ENCODE measurements at regions not wholly inside any gene's neighbourhood (a gene's known extent, or its start where the extent isn't known, plus 50 kb on each side); places are given as distances from the start of the nearest gene placed in this dataset.
A peak's percentile ranks its signal among the peaks of the same experiment; 100 is the strongest.

GRCh38 chr3:22469995-22470394 is 719.0 kb upstream of the ZNF385D start:
- no peak for TF ChIP-seq CTCF (IDR thresholded peaks at IDR 0.05; ENCODE audit: insufficient read depth, low read depth, low read length, missing control alignments)
- H3K4me3 ChIP-seq (ENCODE audit: low read depth, low read length), result no peak overlapping the region
- DNase-seq (ENCODE audit: low read depth), result no peak

GRCh38 chr3:22471557-22471956 is 720.5 kb upstream of the ZNF385D start:
- H3K4me3 ChIP-seq (ENCODE audit: low read depth, low read length), result no peak overlapping the region
- no peak for TF ChIP-seq CTCF (IDR thresholded peaks at IDR 0.05; ENCODE audit: insufficient read depth, low read depth, low read length, missing control alignments)
- no peak for DNase-seq (ENCODE audit: low read depth)

GRCh38 chr3:22474706-22475445 is 723.9 kb upstream of the ZNF385D start:
- TF ChIP-seq CTCF (IDR thresholded peaks at IDR 0.05; ENCODE audit: insufficient read depth, low read depth, low read length, missing control alignments), result no peak
- no peak overlapping the region for H3K4me3 ChIP-seq (ENCODE audit: low read depth, low read length)
- DNase-seq (ENCODE audit: low read depth), result peak; percentile 22

GRCh38 chr3:22475665-22476240 is 724.7 kb upstream of the ZNF385D start:
- H3K4me3 ChIP-seq (ENCODE audit: low read depth, low read length), result no peak overlapping the region
- TF ChIP-seq CTCF (IDR thresholded peaks at IDR 0.05; ENCODE audit: insufficient read depth, low read depth, low read length, missing control alignments), result no peak
- DNase-seq (ENCODE audit: low read depth), result peak; percentile 21

GRCh38 chr3:22476976-22477375 is 726.0 kb upstream of the ZNF385D start:
- no peak for DNase-seq (ENCODE audit: low read depth)
- TF ChIP-seq CTCF (IDR thresholded peaks at IDR 0.05; ENCODE audit: insufficient read depth, low read depth, low read length, missing control alignments), result no peak
- H3K4me3 ChIP-seq (ENCODE audit: low read depth, low read length), result no peak overlapping the region

GRCh38 chr3:22485954-22486353 is 717.2 kb upstream of the UBE2E2 start:
- no peak for TF ChIP-seq CTCF (IDR thresholded peaks at IDR 0.05; ENCODE audit: insufficient read depth, low read depth, low read length, missing control alignments)
- DNase-seq (ENCODE audit: low read depth), result no peak
- no peak overlapping the region for H3K4me3 ChIP-seq (ENCODE audit: low read depth, low read length)

GRCh38 chr3:22490747-22491146 is 712.4 kb upstream of the UBE2E2 start:
- no peak overlapping the region for H3K4me3 ChIP-seq (ENCODE audit: low read depth, low read length)
- TF ChIP-seq CTCF (IDR thresholded peaks at IDR 0.05; ENCODE audit: insufficient read depth, low read depth, low read length, missing control alignments), result no peak
- no peak for DNase-seq (ENCODE audit: low read depth)
